H9 (cell line): ENCODE measurements at regions not wholly inside any gene's neighbourhood (a gene's known extent, or its start where the extent isn't known, plus 50 kb on each side); places are given as distances from the start of the nearest gene placed in this dataset.

Source experiments
- DNase-seq: peaks from one replicate; pipeline ENCODE4 v3.0.0-alpha.2; 2017
- H2AFZ ChIP-seq: one replicate; pipeline ENCODE4 v1.6.1; 2013; ENCODE audit warnings: mild to moderate bottlenecking, low read length, control low read depth, moderate library complexity
- H2AK5ac ChIP-seq: 2 replicates; pipeline ENCODE4 v1.6.1; 2013; ENCODE audit warnings: low read length, control low read depth, mixed read lengths; ENCODE audit not compliant: insufficient read length
- H2BK120ac ChIP-seq: one replicate; pipeline ENCODE4 v1.6.1; 2013; ENCODE audit warnings: low read depth, mild to moderate bottlenecking, low read length, control low read depth, inconsistent platforms; ENCODE audit not compliant: poor library complexity, severe bottlenecking
- H2BK12ac ChIP-seq: 2 replicates; pipeline ENCODE4 v1.6.1; 2013; ENCODE audit warnings: low read length, control low read depth, mixed read lengths, low read depth; ENCODE audit not compliant: insufficient read length
- H2BK15ac ChIP-seq: 2 replicates; pipeline ENCODE4 v1.6.1; 2013; ENCODE audit warnings: low read depth, low read length, control low read depth
- H2BK20ac ChIP-seq: one replicate; pipeline ENCODE4 v1.6.1; 2013; ENCODE audit warnings: low read depth, mild to moderate bottlenecking, low read length, control low read depth, inconsistent platforms; ENCODE audit not compliant: poor library complexity, severe bottlenecking
- H2BK5ac ChIP-seq: 2 replicates; pipeline ENCODE4 v1.6.1; 2013; ENCODE audit warnings: low read length, control low read depth, mixed read lengths; ENCODE audit not compliant: insufficient read length
- H3K14ac ChIP-seq: 2 replicates; pipeline ENCODE4 v1.6.1; 2013; ENCODE audit warnings: low read length, control low read depth; ENCODE audit not compliant: insufficient read depth
- H3K18ac ChIP-seq: 2 replicates; pipeline ENCODE4 v1.6.1; 2013; ENCODE audit warnings: low read depth, mild to moderate bottlenecking, mixed read lengths, low read length, control low read depth; ENCODE audit not compliant: insufficient read length
- H3K23ac ChIP-seq: 2 replicates; pipeline ENCODE4 v1.6.1; 2013; ENCODE audit warnings: low read length, control low read depth, mixed read lengths, low read depth; ENCODE audit not compliant: insufficient read length
- H3K23me2 ChIP-seq: 2 replicates; pipeline ENCODE4 v1.6.1; 2013; ENCODE audit warnings: low read depth, mild to moderate bottlenecking, mixed read lengths, low read length, control low read depth; ENCODE audit not compliant: insufficient read length, poor library complexity, severe bottlenecking
- H3K27ac ChIP-seq: 2 replicates; pipeline ENCODE4 v1.5.1; 2013; ENCODE audit warnings: low read length, control low read depth, mixed read lengths, low read depth; ENCODE audit not compliant: insufficient read length
- H3K27me3 ChIP-seq: 2 replicates; pipeline ENCODE4 v1.6.1; 2013; ENCODE audit warnings: low read length, control low read depth, inconsistent platforms; ENCODE audit not compliant: insufficient read depth
- H3K4ac ChIP-seq: 2 replicates; pipeline ENCODE4 v1.6.1; 2013; ENCODE audit warnings: low read depth, mild to moderate bottlenecking, control low read depth, inconsistent platforms, low read length, moderate library complexity
- H3K4me1 ChIP-seq: 2 replicates; pipeline ENCODE4 v1.6.1; 2013; ENCODE audit warnings: low read length, control low read depth, inconsistent platforms; ENCODE audit not compliant: insufficient read depth
- H3K4me2 ChIP-seq: 2 replicates; pipeline ENCODE4 v1.6.1; 2013; ENCODE audit warnings: low read length, control low read depth, mixed read lengths; ENCODE audit not compliant: insufficient read length, insufficient read depth
- H3K56ac ChIP-seq: 2 replicates; pipeline ENCODE4 v1.6.1; 2013; ENCODE audit warnings: low read depth, mild to moderate bottlenecking, mixed read lengths, low read length, control low read depth; ENCODE audit not compliant: insufficient read length
- H3K79me1 ChIP-seq: 2 replicates; pipeline ENCODE4 v1.6.1; 2013; ENCODE audit warnings: low read depth, mild to moderate bottlenecking, moderate library complexity, low read length, control low read depth, inconsistent platforms; ENCODE audit not compliant: insufficient read depth, poor library complexity, severe bottlenecking
- H3K79me2 ChIP-seq: 2 replicates; pipeline ENCODE4 v1.6.1; 2013; ENCODE audit warnings: low read length, control low read depth, inconsistent platforms; ENCODE audit not compliant: insufficient read depth
- H3K9ac ChIP-seq: 2 replicates; pipeline ENCODE4 v1.6.1; 2013; ENCODE audit warnings: low read length, control low read depth, mixed read lengths; ENCODE audit not compliant: insufficient read length; ENCODE audit errors: extremely low read depth
- H3K9me3 ChIP-seq: one replicate; pipeline ENCODE4 v1.6.1; 2013; ENCODE audit warnings: low read depth, low read length, inconsistent platforms; ENCODE audit not compliant: control insufficient read depth
- H3T11ph ChIP-seq: one replicate; pipeline ENCODE4 v1.6.1; 2013; ENCODE audit warnings: mild to moderate bottlenecking, low read length, control low read depth, inconsistent platforms
- H4K20me1 ChIP-seq: one replicate; pipeline ENCODE4 v1.6.1; 2013; ENCODE audit not compliant: control insufficient read depth, insufficient read length, insufficient read depth
- H4K5ac ChIP-seq: 2 replicates; pipeline ENCODE4 v1.6.1; 2013; ENCODE audit warnings: low read depth, mild to moderate bottlenecking, mixed read lengths, low read length, control low read depth; ENCODE audit not compliant: insufficient read length
- H4K8ac ChIP-seq: replicated peaks from 2 replicates; pipeline ENCODE4 v1.6.1; 2013; ENCODE audit warnings: low read length, control low read depth, mixed read lengths, low read depth; ENCODE audit not compliant: insufficient read length
- H4K91ac ChIP-seq: 2 replicates; pipeline ENCODE4 v1.6.1; 2013; ENCODE audit warnings: low read depth, mild to moderate bottlenecking, moderate library complexity, mixed read lengths, low read length, control low read depth; ENCODE audit not compliant: insufficient read length
- H3K27ac Mint-ChIP-seq, 3 experiments: 2 replicates in 2 of 3; 3 replicates in 1 of 3; pipeline ENCODE4 v1.8.0; 2020 to 2021; ENCODE audit warnings: mixed read lengths in 3 of 3, mild to moderate bottlenecking in 1 of 3, moderate library complexity in 1 of 3
- H3K27me3 Mint-ChIP-seq: 2 replicates; pipeline ENCODE4 v1.8.0; 2021; ENCODE audit warnings: low read depth, mild to moderate bottlenecking, moderate library complexity, mixed read lengths
- H3K36me3 Mint-ChIP-seq, 3 experiments: 2 replicates in 2 of 3; 3 replicates in 1 of 3; pipeline ENCODE4 v1.8.0; 2020 to 2021; ENCODE audit warnings: low read depth in 3 of 3, mixed read lengths in 3 of 3; ENCODE audit not compliant: insufficient read depth in 1 of 3
- H3K4me1 Mint-ChIP-seq, 2 experiments: 2 replicates each; pipeline ENCODE4 v1.8.0; 2020; ENCODE audit warnings: mixed read lengths in 2 of 2
- H3K4me3 Mint-ChIP-seq, 2 experiments: 2 replicates in 1 of 2; 3 replicates in 1 of 2; pipeline ENCODE4 v1.8.0; 2020 to 2021; ENCODE audit warnings: mild to moderate bottlenecking in 2 of 2, mixed read lengths in 2 of 2, moderate library complexity in 1 of 2
- H3K9me3 Mint-ChIP-seq, 2 experiments: 2 replicates in 1 of 2; 3 replicates in 1 of 2; pipeline ENCODE4 v1.8.0; 2020; ENCODE audit warnings: mild to moderate bottlenecking in 2 of 2, mixed read lengths in 2 of 2, moderate library complexity in 1 of 2
- WGBS: extraction: QIAGEN DNeasy Blood & Tissue Kit; methylation state at CpG from one replicate; pipeline ENCODE4 v1.1.7; 2013; ENCODE audit warnings: missing lambda C conversion rate, low lambda C conversion rate, mixed read lengths; ENCODE audit not compliant: insufficient read length; ENCODE audit errors: extremely low coverage; 5-methylcytosine and 5-hydroxymethylcytosine counted together
- TF ChIP-seq, protein P1 (sequence below): fragments of 200-600 bp; sonication (generic); conservative IDR thresholded peaks from 3 replicates; pipeline ENCODE4 v1.8.0; 2021; ENCODE audit warnings: antibody characterized with exemption, mild to moderate bottlenecking

DNA sequence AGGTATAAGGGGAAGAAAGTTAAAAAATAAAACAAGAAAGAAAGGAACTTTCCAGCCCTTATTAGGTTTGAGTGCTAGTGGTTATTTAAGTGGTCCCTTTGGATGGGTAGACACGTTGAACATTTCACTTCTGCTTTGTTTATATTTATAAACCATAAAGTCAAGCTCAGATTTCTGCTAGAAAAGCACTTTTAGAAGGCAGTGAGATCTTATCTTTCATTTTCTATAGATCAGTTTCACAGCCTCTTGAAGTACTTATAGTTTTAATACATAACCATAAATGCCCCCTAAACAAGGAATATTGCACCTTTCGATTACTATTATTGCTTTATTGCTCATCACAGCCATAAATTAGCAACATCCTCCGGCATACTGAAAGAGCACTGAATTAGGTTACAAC is 446.8 kb upstream of the PLXNA2 start:
- Histone ChIP-seq H2BK120ac (no peak overlapping the region), H2AFZ (no peak overlapping the region), H3K27ac (no peak overlapping the region), H3K14ac (no peak overlapping the region), H4K5ac (no peak overlapping the region), H4K91ac (no peak overlapping the region), H2BK15ac (no peak overlapping the region), H2BK5ac (no peak overlapping the region), H3K4me2 (no peak overlapping the region), H3K79me1 (no peaks in the 10 kb centered on the region), H2AK5ac (no peak overlapping the region), H2BK12ac (no peak overlapping the region), H3K79me2 (no peaks in the 10 kb centered on the region; the same call in 1 of the 2 replicates), H3K56ac (no peak overlapping the region), H4K20me1 (no peaks in the 10 kb centered on the region), H3K23me2 (no peaks in the 10 kb centered on the region), H3K9me3 (no peaks in the 10 kb centered on the region), H3K18ac (no peak overlapping the region), H3T11ph (no peak overlapping the region), H3K4ac (no peak overlapping the region), H4K8ac (no peak overlapping the region), H3K23ac (no peak overlapping the region), H3K9ac (no peak overlapping the region), H2BK20ac (no peak overlapping the region), H3K27me3 (no peaks in the 10 kb centered on the region), H3K4me1 (no peaks in the 10 kb centered on the region)
- H3K4me1 Mint-ChIP-seq: no peaks in the 10 kb centered on the region
- no CpG with 5 or more reads among the region's 3 CpGs for WGBS
- no peaks in the 10 kb centered on the region for H3K27me3 Mint-ChIP-seq
- peaks cover 4 to 8% of the 10 kb centered on the region in 2 experiments; a peak in 2 of 5 replicates for H3K9me3 Mint-ChIP-seq
- TF ChIP-seq, protein P1, sequence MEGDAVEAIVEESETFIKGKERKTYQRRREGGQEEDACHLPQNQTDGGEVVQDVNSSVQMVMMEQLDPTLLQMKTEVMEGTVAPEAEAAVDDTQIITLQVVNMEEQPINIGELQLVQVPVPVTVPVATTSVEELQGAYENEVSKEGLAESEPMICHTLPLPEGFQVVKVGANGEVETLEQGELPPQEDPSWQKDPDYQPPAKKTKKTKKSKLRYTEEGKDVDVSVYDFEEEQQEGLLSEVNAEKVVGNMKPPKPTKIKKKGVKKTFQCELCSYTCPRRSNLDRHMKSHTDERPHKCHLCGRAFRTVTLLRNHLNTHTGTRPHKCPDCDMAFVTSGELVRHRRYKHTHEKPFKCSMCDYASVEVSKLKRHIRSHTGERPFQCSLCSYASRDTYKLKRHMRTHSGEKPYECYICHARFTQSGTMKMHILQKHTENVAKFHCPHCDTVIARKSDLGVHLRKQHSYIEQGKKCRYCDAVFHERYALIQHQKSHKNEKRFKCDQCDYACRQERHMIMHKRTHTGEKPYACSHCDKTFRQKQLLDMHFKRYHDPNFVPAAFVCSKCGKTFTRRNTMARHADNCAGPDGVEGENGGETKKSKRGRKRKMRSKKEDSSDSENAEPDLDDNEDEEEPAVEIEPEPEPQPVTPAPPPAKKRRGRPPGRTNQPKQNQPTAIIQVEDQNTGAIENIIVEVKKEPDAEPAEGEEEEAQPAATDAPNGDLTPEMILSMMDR: no peak
- H3K36me3 Mint-ChIP-seq: peaks cover 0 to 8% (median 0%) of the 10 kb centered on the region in 3 experiments; a peak in 3 of 7 replicates
- DNase-seq: no peak
- no peak overlapping the region for H3K4me3 Mint-ChIP-seq
- H3K27ac Mint-ChIP-seq: no peak overlapping the region
